ENCODE measurements at regions not wholly inside any gene's neighbourhood (a gene's known extent, or its start where the extent isn't known, plus 50 kb on each side); places are given as distances from the start of the nearest gene placed in this dataset.

DNA sequence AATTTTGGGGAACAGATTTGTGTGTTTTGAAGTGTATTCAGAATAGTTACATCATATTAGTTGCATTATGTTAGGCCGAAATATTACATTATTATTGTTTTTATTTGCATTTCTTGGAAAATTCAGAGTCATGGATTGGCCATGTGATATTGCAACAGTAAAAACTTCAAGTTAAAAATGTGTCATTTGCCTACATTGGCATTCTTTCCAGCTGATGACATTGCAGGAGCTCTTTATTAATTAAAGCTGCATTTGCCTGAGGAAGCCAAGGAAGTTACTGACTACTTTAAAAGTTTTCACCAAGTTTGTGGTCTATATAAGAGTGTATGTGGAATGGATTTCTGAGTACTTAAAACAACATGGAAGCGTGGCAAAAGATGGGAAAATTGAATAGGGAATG, 726.4 kb upstream of the SGO1 start:
- ChIA-PET RAD21 (ENCODE audit: unreplicated experiment) (no interaction called here), SMC1A (ENCODE audit: uncharacterized antibody, unreplicated experiment) (interaction anchor here (0.7 kb wide), 1 partner anchor 79 kb away, joined by 3 read pairs; no protein-coding TSS in a partner anchor), CTCF (interaction anchor here (0.9 kb wide), 1 partner anchor 13 kb away, joined by 3 read pairs; no protein-coding TSS in a partner anchor), POLR2A (no interaction called here)
- no peak overlapping the region for H3K4me2 ChIP-seq (ENCODE audit: control insufficient read depth, insufficient read depth)
- H3K4me3 ChIP-seq: no peak overlapping the region
- in situ Hi-C loops (cut with MboI) (no loop called here), intact Hi-C loops (cut with micrococcal nuclease; ENCODE audit: unreplicated experiment) (no loop called here)
- 0% methylated on average over 2 of the region's 2 CpGs for WGBS (ENCODE audit: insufficient coverage, insufficient replicate concordance, low lambda C conversion rate, missing lambda C conversion rate)
- no peaks in the 10 kb centered on the region for H4K20me1 ChIP-seq (ENCODE audit: control insufficient read depth, insufficient read depth)
- no peaks in the 10 kb centered on the region for H3K4me1 ChIP-seq (ENCODE audit: control insufficient read depth, insufficient read depth, low read length)
- H3K27ac ChIP-seq (ENCODE audit: control insufficient read depth, insufficient read depth): no peak overlapping the region
- no peaks in the 10 kb centered on the region for H3K9me3 ChIP-seq (replicated peaks; ENCODE audit: control insufficient read depth, insufficient read depth, low read length)
- ATAC-seq (no peak), DNase-seq (ENCODE audit: low read depth, low spot score) (no peak), FAIRE-seq (no peak)
- BruUV-seq (replicated peaks): no TSS peak
- H3K27me3 ChIP-seq (replicated peaks in 1 of 2; ENCODE audit: control insufficient read depth in 2 of 2, insufficient read depth in 2 of 2, low read length in 1 of 2): no peaks in the 10 kb centered on the region
- H3K36me3 ChIP-seq (ENCODE audit: control insufficient read depth in 2 of 2, insufficient read depth in 2 of 2, low read length in 1 of 2): no peaks in the 10 kb centered on the region
- no peak for TF ChIP-seq IKZF2 (IDR thresholded peaks at IDR 0.05)
- no peak for TF ChIP-seq TCF3 (IDR thresholded peaks at IDR 0.05; ENCODE audit: borderline replicate concordance, insufficient read depth, low read depth, low read length)
- TF ChIP-seq CREM (IDR thresholded peaks at IDR 0.05; ENCODE audit: low read depth): no peak
- no peak for TF ChIP-seq DPF2 (IDR thresholded peaks at IDR 0.05)
- TF ChIP-seq TAF1 (IDR thresholded peaks at IDR 0.05; ENCODE audit: borderline replicate concordance, low read depth, low read length): no peak
- no peak for TF ChIP-seq CHD4 (IDR thresholded peaks at IDR 0.05)
- TF ChIP-seq PAX5 (IDR thresholded peaks at IDR 0.05; ENCODE audit: borderline replicate concordance, low read depth, low read length): no peak
- no peak for TF ChIP-seq SP1 (IDR thresholded peaks at IDR 0.05; ENCODE audit: low read depth, low read length)
- TF ChIP-seq JUNB (IDR thresholded peaks at IDR 0.05): no peak
- TF ChIP-seq WRNIP1 (IDR thresholded peaks at IDR 0.05; ENCODE audit: borderline replicate concordance, low read depth, low read length): no peak
- no peaks in the 10 kb centered on the region for H3K79me2 ChIP-seq (ENCODE audit: control insufficient read depth, insufficient read depth, low read length)
- H2AFZ ChIP-seq (ENCODE audit: control insufficient read depth, low read depth, low read length): no peak overlapping the region
- no peak overlapping the region for H3K9ac ChIP-seq (ENCODE audit: control insufficient read depth, insufficient read depth, low read length)

DNA sequence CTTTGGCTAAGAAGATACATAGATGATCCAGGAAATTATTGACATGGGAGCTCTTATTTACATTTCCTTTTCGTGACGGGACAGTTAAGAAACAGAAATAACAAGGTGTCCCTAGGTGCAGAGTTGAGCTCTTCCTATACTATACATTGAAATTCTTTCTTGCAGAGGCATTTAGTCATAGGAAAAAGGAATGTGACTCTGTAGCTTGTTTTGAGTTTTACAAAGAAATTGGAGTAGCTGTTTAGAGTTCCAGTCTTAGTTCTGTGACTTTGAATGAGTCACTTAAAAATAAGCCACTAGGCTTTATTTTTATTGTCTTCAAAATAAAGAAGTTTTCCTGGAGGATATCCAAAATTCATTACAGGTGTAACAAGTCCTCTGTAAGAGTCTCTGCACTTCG, 723.5 kb upstream of the SGO1 start:
- H3K36me3 ChIP-seq (ENCODE audit: control insufficient read depth in 2 of 2, insufficient read depth in 2 of 2, low read length in 1 of 2): no peaks in the 10 kb centered on the region
- BruUV-seq (replicated peaks): no TSS peak
- 39% methylated on average over 3 of the region's 3 CpGs for WGBS (ENCODE audit: insufficient coverage, insufficient replicate concordance, low lambda C conversion rate, missing lambda C conversion rate)
- no peaks in the 10 kb centered on the region for H3K9me3 ChIP-seq (replicated peaks; ENCODE audit: control insufficient read depth, insufficient read depth, low read length)
- H3K4me3 ChIP-seq: no peak overlapping the region
- no peak overlapping the region for H3K9ac ChIP-seq (ENCODE audit: control insufficient read depth, insufficient read depth, low read length)
- H3K27ac ChIP-seq (ENCODE audit: control insufficient read depth, insufficient read depth): no peak overlapping the region
- intact Hi-C loops (cut with micrococcal nuclease; ENCODE audit: unreplicated experiment): no loop called here
- no peak for ATAC-seq
- no peak for FAIRE-seq
- TF ChIP-seq TBL1XR1 (IDR thresholded peaks at IDR 0.05; ENCODE audit: low read depth, low read length) (no peak), IKZF2 (IDR thresholded peaks at IDR 0.05) (no peak)
- no peaks in the 10 kb centered on the region for H3K27me3 ChIP-seq (replicated peaks in 1 of 2; ENCODE audit: control insufficient read depth in 2 of 2, insufficient read depth in 2 of 2, low read length in 1 of 2)
- H4K20me1 ChIP-seq (ENCODE audit: control insufficient read depth, insufficient read depth): no peaks in the 10 kb centered on the region
- no peak overlapping the region for H3K4me2 ChIP-seq (ENCODE audit: control insufficient read depth, insufficient read depth)
- ChIA-PET POLR2A (no interaction called here), RAD21 (ENCODE audit: unreplicated experiment) (no interaction called here), CTCF (no interaction called here), SMC1A (ENCODE audit: uncharacterized antibody, unreplicated experiment) (interaction anchor here (0.6 kb wide), 1 partner anchor 383 kb away, joined by 3 read pairs; no protein-coding TSS in a partner anchor)
- no peak for DNase-seq (ENCODE audit: low read depth, low spot score)
- in situ Hi-C loops (cut with MboI): no loop called here
- no peaks in the 10 kb centered on the region for H3K4me1 ChIP-seq (ENCODE audit: control insufficient read depth, insufficient read depth, low read length)
- no peak overlapping the region for H2AFZ ChIP-seq (ENCODE audit: control insufficient read depth, low read depth, low read length)
- H3K79me2 ChIP-seq (ENCODE audit: control insufficient read depth, insufficient read depth, low read length): no peaks in the 10 kb centered on the region
